Suprapubic skin (tissue), 3 donors: ENCODE measurements at regions not wholly inside any gene's neighbourhood (a gene's known extent, or its start where the extent isn't known, plus 50 kb on each side); places are given as distances from the start of the nearest gene placed in this dataset.

ENCODE experiments used
- POLR2AphosphoS5 ChIP-seq, 3 donors: sonication (generic); formaldehyde crosslinking; IDR thresholded peaks; one replicate each; pipeline ENCODE4 v1.6.1; 2017; ENCODE audit warnings: antibody characterized with exemption in 3 of 3
- TF ChIP-seq, protein P1 (sequence below), 2 donors: fragments of 200-600 bp in 1 of 2; fragments of 450-650 bp in 1 of 2; sonication (generic) in 1 of 2; IDR thresholded peaks; one replicate each; pipeline ENCODE4 v1.5.1; 2016 to 2019; ENCODE audit warnings: antibody characterized with exemption in 2 of 2, mild to moderate bottlenecking in 1 of 2, moderate library complexity in 1 of 2

DNA sequence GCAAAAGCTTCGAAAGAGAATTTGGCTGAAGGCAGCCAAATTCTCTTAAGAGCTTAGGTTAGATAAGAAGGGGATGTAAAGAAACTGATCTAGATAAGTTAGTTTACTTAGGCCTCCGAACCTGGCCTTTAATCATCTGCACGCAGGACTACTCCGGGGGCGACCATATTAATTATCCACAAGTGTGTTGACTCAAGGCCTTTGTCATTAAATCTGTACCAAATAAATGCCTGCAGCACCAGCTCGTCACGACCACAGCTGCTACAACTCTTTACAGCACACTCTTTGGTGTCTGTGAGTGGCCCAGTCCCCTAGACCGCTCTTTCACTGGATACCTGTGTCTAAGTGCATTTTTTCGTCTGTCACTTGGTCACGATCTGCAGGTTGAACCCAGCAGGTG lies 69.8 kb upstream of the LSM8 start:
- TF ChIP-seq, protein P1, sequence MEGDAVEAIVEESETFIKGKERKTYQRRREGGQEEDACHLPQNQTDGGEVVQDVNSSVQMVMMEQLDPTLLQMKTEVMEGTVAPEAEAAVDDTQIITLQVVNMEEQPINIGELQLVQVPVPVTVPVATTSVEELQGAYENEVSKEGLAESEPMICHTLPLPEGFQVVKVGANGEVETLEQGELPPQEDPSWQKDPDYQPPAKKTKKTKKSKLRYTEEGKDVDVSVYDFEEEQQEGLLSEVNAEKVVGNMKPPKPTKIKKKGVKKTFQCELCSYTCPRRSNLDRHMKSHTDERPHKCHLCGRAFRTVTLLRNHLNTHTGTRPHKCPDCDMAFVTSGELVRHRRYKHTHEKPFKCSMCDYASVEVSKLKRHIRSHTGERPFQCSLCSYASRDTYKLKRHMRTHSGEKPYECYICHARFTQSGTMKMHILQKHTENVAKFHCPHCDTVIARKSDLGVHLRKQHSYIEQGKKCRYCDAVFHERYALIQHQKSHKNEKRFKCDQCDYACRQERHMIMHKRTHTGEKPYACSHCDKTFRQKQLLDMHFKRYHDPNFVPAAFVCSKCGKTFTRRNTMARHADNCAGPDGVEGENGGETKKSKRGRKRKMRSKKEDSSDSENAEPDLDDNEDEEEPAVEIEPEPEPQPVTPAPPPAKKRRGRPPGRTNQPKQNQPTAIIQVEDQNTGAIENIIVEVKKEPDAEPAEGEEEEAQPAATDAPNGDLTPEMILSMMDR (IDR thresholded peaks at IDR 0.05), result no peak
- no peak for TF ChIP-seq POLR2AphosphoS5 (IDR thresholded peaks at IDR 0.05)
